ENCODE measurements at regions not wholly inside any gene's neighbourhood (a gene's known extent, or its start where the extent isn't known, plus 50 kb on each side); places are given as distances from the start of the nearest gene placed in this dataset.

- no peak for TF ChIP-seq CTCF (IDR thresholded peaks at IDR 0.05)
- no peak for TF ChIP-seq EZH2 (IDR thresholded peaks at IDR 0.05; ENCODE audit: borderline replicate concordance, insufficient read depth, low read depth, low read length, poor library complexity, severe bottlenecking)
These were observed 70.1 kb downstream of the NKX2-1 start for GRCh38 chr14:36449903-36450302.
